B cell (primary cell): ENCODE measurements at regions not wholly inside any gene's neighbourhood (a gene's known extent, or its start where the extent isn't known, plus 50 kb on each side); places are given as distances from the start of the nearest gene placed in this dataset.

Source experiments
- ATAC-seq: fragments of 200-7000 bp; cut with Tn5 transposase; one replicate; pipeline ENCODE4 v1.10.0; 2021; ENCODE audit warnings: low read depth, mild to moderate bottlenecking, moderate number of reproducible peaks, moderate library complexity
- CTCF ChIA-PET: fragments of 350-600 bp; sonication (Branson Sonifier 250); formaldehyde crosslinking; loops from one replicate; lab custom pipeline; 2021; ENCODE audit warnings: antibody characterized with exemption, inconsistent platforms; lab: Charles Lee
- POLR2A ChIA-PET: fragments of 350-600 bp; sonication (Branson Sonifier 250); formaldehyde crosslinking; loops from one replicate; lab custom pipeline; 2021; ENCODE audit warnings: antibody characterized with exemption; lab: Charles Lee
- DNase-seq: peaks from one replicate; pipeline ENCODE4 v3.0.0; 2013
- H2AFZ ChIP-seq: 2 replicates; pipeline ENCODE4 v1.6.1; 2012; ENCODE audit warnings: mild to moderate bottlenecking, low read depth, low read length; ENCODE audit not compliant: insufficient read depth, poor library complexity, severe bottlenecking
- H3K27ac ChIP-seq, 2 donors: 1 replicate in 1 of 2; 2 replicates in 1 of 2; pipeline ENCODE4 v1.5.1; 2012 to 2013; ENCODE audit warnings: low read length in 2 of 2, mild to moderate bottlenecking in 2 of 2, moderate library complexity in 1 of 2
- H3K27me3 ChIP-seq, 4 experiments: fragments of 200-600 bp in 1 of 4; sonication (generic) in 1 of 4; replicated peaks in 1 of 4; 1 replicate in 2 of 4; 2 replicates in 2 of 4; pipeline versions ENCODE4 v1.6.1 to v1.7.0; 2013 to 2016; ENCODE audit warnings: low read length in 3 of 4, mild to moderate bottlenecking in 2 of 4, mixed read lengths in 1 of 4, moderate library complexity in 1 of 4; ENCODE audit not compliant: insufficient read depth in 4 of 4, control insufficient read depth in 3 of 4; ENCODE audit errors: control extremely low read depth in 1 of 4
- H3K36me3 ChIP-seq, 2 experiments: replicated peaks in 1 of 2; 1 replicate in 1 of 2; 2 replicates in 1 of 2; pipeline versions ENCODE4 v1.6.1 to v1.7.1; 2013; ENCODE audit warnings: low read length in 1 of 2; ENCODE audit not compliant: insufficient read depth in 2 of 2, control insufficient read depth in 1 of 2; ENCODE audit errors: control extremely low read depth in 1 of 2, extremely low read depth in 1 of 2
- H3K4me1 ChIP-seq, 2 donors: fragments of 200-600 bp in 1 of 2; sonication (generic) in 1 of 2; 1 replicate in 1 of 2; 2 replicates in 1 of 2; pipeline versions ENCODE4 v1.5.1 to v1.6.1; 2013 to 2017; ENCODE audit warnings: low read length in 2 of 2; ENCODE audit not compliant: control insufficient read depth in 2 of 2, insufficient read depth in 2 of 2
- H3K4me2 ChIP-seq: replicated peaks from 2 replicates; pipeline ENCODE3; 2012; ENCODE audit warnings: mild to moderate bottlenecking, low read depth, low read length; ENCODE audit not compliant: poor library complexity, severe bottlenecking
- H3K4me3 ChIP-seq, 5 experiments: fragments of 200-600 bp in 1 of 5; sonication (generic) in 1 of 5; 1 replicate in 3 of 5; 2 replicates in 2 of 5; pipeline versions ENCODE4 v1.5.1 to v1.7.0; 2011 to 2016; ENCODE audit warnings: low read length in 4 of 5, mild to moderate bottlenecking in 4 of 5, low read depth in 2 of 5, control low read depth in 1 of 5, moderate library complexity in 1 of 5; ENCODE audit not compliant: insufficient read depth in 1 of 5; ENCODE audit errors: control extremely low read depth in 1 of 5, extremely low read depth in 1 of 5
- H3K79me2 ChIP-seq: fragments of 200-600 bp; sonication (generic); one replicate; pipeline ENCODE4 v1.6.0; 2016; ENCODE audit warnings: low read length; ENCODE audit not compliant: control insufficient read depth, insufficient read depth
- H3K9ac ChIP-seq: fragments of 200-600 bp; sonication (generic); 2 replicates; pipeline ENCODE4 v1.6.1; 2017; ENCODE audit warnings: mild to moderate bottlenecking, low read length, moderate library complexity
- H3K9me3 ChIP-seq, 3 donors: one replicate each; pipeline versions ENCODE4 v1.6.1 to v1.7.1; 2013; ENCODE audit warnings: low read length in 2 of 3; ENCODE audit not compliant: control insufficient read depth in 2 of 3, insufficient read depth in 1 of 3; ENCODE audit errors: control extremely low read depth in 1 of 3
- H4K20me1 ChIP-seq: 2 replicates; pipeline ENCODE4 v1.6.0; 2012; ENCODE audit warnings: mild to moderate bottlenecking, low read length; ENCODE audit not compliant: insufficient read depth, control insufficient read depth, poor library complexity, severe bottlenecking
- H3K27ac Mint-ChIP-seq: one replicate; pipeline ENCODE4 v1.8.0; 2021; ENCODE audit warnings: mixed read lengths
- H3K27me3 Mint-ChIP-seq: one replicate; pipeline ENCODE4 v1.8.0; 2021; ENCODE audit warnings: mixed read lengths
- H3K4me1 Mint-ChIP-seq: one replicate; pipeline ENCODE4 v1.8.0; 2021; ENCODE audit warnings: mixed read lengths
- H3K4me3 Mint-ChIP-seq: one replicate; pipeline ENCODE4 v1.8.0; 2021; ENCODE audit warnings: mixed read lengths
- H3K9me3 Mint-ChIP-seq: one replicate; pipeline ENCODE4 v1.8.0; 2022; ENCODE audit warnings: mixed read lengths; ENCODE audit not compliant: insufficient read depth
- EZH2 ChIP-seq: IDR thresholded peaks from 2 replicates; pipeline ENCODE4 v1.6.1; 2012; ENCODE audit warnings: borderline replicate concordance, low read depth, mild to moderate bottlenecking, moderate library complexity, low read length; ENCODE audit not compliant: insufficient read depth, poor library complexity, severe bottlenecking
- WGBS: methylation state at CpG from one replicate; pipeline ENCODE4 v1.1.5; 2013; ENCODE audit warnings: missing lambda C conversion rate; ENCODE audit not compliant: insufficient coverage; 5-methylcytosine and 5-hydroxymethylcytosine counted together
- intact Hi-C: fragments of 100-400 bp; cut with micrococcal nuclease; formaldehyde crosslinking; loops from one replicate; pipeline ENCODE4 v1.10.0; 2022
- TF ChIP-seq, protein P1 (sequence below): fragments of 200-600 bp; IDR thresholded peaks from one replicate; pipeline ENCODE4 v1.8.0; 2022; ENCODE audit warnings: antibody characterized with exemption, mild to moderate bottlenecking

DNA sequence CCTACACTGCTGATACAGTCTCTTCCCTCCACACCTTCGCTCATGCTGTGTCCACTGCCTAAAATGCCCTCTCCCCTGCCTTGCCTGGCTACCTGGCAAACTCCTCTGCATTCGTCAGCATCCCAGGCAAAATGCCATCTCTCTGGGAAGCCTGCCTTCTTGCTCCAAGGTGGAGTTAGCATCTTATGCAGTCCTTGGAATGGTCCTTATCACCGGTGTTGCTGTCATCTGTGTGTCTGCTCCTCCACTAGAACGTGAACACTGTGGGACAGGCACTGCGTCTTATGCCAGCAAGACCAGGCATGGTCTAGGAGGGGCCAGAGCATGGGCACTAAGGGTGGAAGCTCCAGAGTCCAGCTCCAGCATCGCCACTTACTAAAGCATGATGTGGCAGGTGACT lies 211.8 kb downstream of the MATN1 start:
- no peaks in the 10 kb centered on the region for H3K4me1 Mint-ChIP-seq
- no peak overlapping the region for H3K27ac ChIP-seq
- WGBS, result 84% methylated on average over 6 of the region's 6 CpGs
- intact Hi-C loops, result no loop called here
- H2AFZ ChIP-seq, result no peak overlapping the region
- peaks cover 0 to 4% (median 0%) of the 10 kb centered on the region in 3 donors for H3K9me3 ChIP-seq
- TF ChIP-seq, protein P1, sequence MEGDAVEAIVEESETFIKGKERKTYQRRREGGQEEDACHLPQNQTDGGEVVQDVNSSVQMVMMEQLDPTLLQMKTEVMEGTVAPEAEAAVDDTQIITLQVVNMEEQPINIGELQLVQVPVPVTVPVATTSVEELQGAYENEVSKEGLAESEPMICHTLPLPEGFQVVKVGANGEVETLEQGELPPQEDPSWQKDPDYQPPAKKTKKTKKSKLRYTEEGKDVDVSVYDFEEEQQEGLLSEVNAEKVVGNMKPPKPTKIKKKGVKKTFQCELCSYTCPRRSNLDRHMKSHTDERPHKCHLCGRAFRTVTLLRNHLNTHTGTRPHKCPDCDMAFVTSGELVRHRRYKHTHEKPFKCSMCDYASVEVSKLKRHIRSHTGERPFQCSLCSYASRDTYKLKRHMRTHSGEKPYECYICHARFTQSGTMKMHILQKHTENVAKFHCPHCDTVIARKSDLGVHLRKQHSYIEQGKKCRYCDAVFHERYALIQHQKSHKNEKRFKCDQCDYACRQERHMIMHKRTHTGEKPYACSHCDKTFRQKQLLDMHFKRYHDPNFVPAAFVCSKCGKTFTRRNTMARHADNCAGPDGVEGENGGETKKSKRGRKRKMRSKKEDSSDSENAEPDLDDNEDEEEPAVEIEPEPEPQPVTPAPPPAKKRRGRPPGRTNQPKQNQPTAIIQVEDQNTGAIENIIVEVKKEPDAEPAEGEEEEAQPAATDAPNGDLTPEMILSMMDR, result no peak
- TF ChIP-seq EZH2, result no peak
- DNase-seq (no peak), ATAC-seq (no peak)
- H3K27me3 ChIP-seq, result peaks cover 0 to 3% (median 0%) of the 10 kb centered on the region in 4 experiments
- CTCF ChIA-PET, result no interaction called here
- POLR2A ChIA-PET, result no interaction called here
- H3K79me2 ChIP-seq, result no peaks in the 10 kb centered on the region
- peaks cover 13% of the 10 kb centered on the region for H3K27me3 Mint-ChIP-seq
- no peaks in the 10 kb centered on the region for H4K20me1 ChIP-seq
- H3K4me1 ChIP-seq, result no peaks in the 10 kb centered on the region
- H3K4me3 Mint-ChIP-seq, result no peak overlapping the region
- no peaks in the 10 kb centered on the region for H3K36me3 ChIP-seq
- peaks cover 3% of the 10 kb centered on the region for H3K9me3 Mint-ChIP-seq
- no peak overlapping the region for H3K27ac Mint-ChIP-seq
- H3K4me3 ChIP-seq, result no peak overlapping the region
- H3K4me2 ChIP-seq, result no peak overlapping the region
- no peak overlapping the region for H3K9ac ChIP-seq

DNA sequence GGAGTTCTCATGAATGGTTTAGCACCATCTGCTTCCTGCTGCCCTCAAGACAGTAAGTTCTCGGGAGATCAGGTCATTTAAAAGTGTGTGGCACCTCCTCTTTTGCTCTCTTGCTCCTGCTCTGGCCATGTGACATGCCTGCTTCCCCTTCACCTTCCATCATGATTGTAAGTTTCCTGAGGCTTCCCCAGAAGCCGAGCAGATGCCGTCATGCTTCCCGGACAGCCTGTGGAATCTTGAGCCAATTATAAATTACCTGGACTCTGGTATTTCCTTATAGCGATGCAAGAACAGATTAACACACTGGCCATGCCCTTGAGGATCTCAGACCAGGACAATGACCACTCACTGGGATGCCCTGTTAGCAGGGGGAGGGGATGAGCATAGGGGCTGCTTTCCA lies 212.3 kb downstream of the MATN1 start:
- no peaks in the 10 kb centered on the region for H3K4me1 Mint-ChIP-seq
- no peak overlapping the region for H3K4me3 Mint-ChIP-seq
- H3K4me1 ChIP-seq, result no peaks in the 10 kb centered on the region
- POLR2A ChIA-PET, result no interaction called here
- CTCF ChIA-PET, result no interaction called here
- WGBS, result 70% methylated on average over 5 of the region's 5 CpGs
- TF ChIP-seq, protein P1, result no peak
- TF ChIP-seq EZH2, result no peak
- H3K9ac ChIP-seq, result no peak overlapping the region
- H3K27me3 Mint-ChIP-seq, result peaks cover 13% of the 10 kb centered on the region
- no peak for DNase-seq
- ATAC-seq, result no peak
- H3K27me3 ChIP-seq, result peaks cover 0 to 3% (median 0%) of the 10 kb centered on the region in 4 experiments
- peaks cover 3% of the 10 kb centered on the region for H3K9me3 Mint-ChIP-seq
- no peaks in the 10 kb centered on the region for H3K79me2 ChIP-seq
- no peak overlapping the region for H3K4me3 ChIP-seq
- H3K27ac Mint-ChIP-seq, result no peak overlapping the region
- intact Hi-C loops, result no loop called here
- no peaks in the 10 kb centered on the region for H3K36me3 ChIP-seq
- H3K9me3 ChIP-seq, result peaks cover 0 to 4% (median 0%) of the 10 kb centered on the region in 3 donors
- H3K4me2 ChIP-seq, result no peak overlapping the region
- H4K20me1 ChIP-seq, result no peaks in the 10 kb centered on the region
- H3K27ac ChIP-seq, result no peak overlapping the region
- no peak overlapping the region for H2AFZ ChIP-seq
